Upper lobe of left lung (tissue), 6 donors: ENCODE measurements at regions not wholly inside any gene's neighbourhood (a gene's known extent, or its start where the extent isn't known, plus 50 kb on each side); places are given as distances from the start of the nearest gene placed in this dataset.

Experiments
- ATAC-seq, 2 donors: fragments of 200-7000 bp; cut with Tn5 transposase; one replicate each; pipeline ENCODE4 v1.9.1; 2022; ENCODE audit warnings: mild to moderate bottlenecking in 2 of 2, moderate library complexity in 2 of 2; ENCODE audit not compliant: low FRiP score in 2 of 2
- DNase-seq, 2 donors: peaks; one replicate each; pipeline ENCODE4 v3.0.0-alpha.2; 2019 to 2020
- H3K27ac ChIP-seq, 4 donors: fragments of 200-600 bp; sonication (generic); one replicate each; pipeline ENCODE4 v1.5.1; 2016 to 2019
- H3K27me3 ChIP-seq, 4 donors: fragments of 200-600 bp; sonication (generic); one replicate each; pipeline ENCODE4 v1.5.1; 2017 to 2019
- H3K36me3 ChIP-seq, 4 donors: fragments of 200-600 bp; sonication (generic); one replicate each; pipeline ENCODE4 v1.5.1; 2016 to 2019
- H3K4me1 ChIP-seq, 4 donors: fragments of 200-600 bp; sonication (generic); one replicate each; pipeline ENCODE4 v1.5.1; 2018 to 2019
- H3K4me3 ChIP-seq, 4 donors: fragments of 200-600 bp; sonication (generic); one replicate each; pipeline ENCODE4 v1.5.1; 2017 to 2019; ENCODE audit warnings: mild to moderate bottlenecking in 2 of 4, moderate library complexity in 1 of 4
- H3K9me3 ChIP-seq, 4 donors: fragments of 200-600 bp; sonication (generic); one replicate each; pipeline ENCODE4 v1.5.1; 2018 to 2019
- EP300 ChIP-seq, 4 donors: sonication (generic); formaldehyde crosslinking; IDR thresholded peaks; one replicate each; pipeline ENCODE4 v1.5.1; 2017; ENCODE audit warnings: antibody characterized with exemption in 4 of 4, control low read depth in 2 of 4
- POLR2A ChIP-seq, 4 donors: fragments of 450-650 bp; IDR thresholded peaks; one replicate each; pipeline ENCODE4 v1.5.1; 2016 to 2017; ENCODE audit warnings: antibody characterized with exemption in 4 of 4, mild to moderate bottlenecking in 2 of 4
- POLR2AphosphoS5 ChIP-seq, 2 donors: sonication (generic); formaldehyde crosslinking; IDR thresholded peaks; one replicate each; pipeline ENCODE4 v1.5.1; 2017; ENCODE audit warnings: antibody characterized with exemption in 2 of 2
- WGBS, 2 donors: methylation state at CpG; one replicate each; pipeline ENCODE4 v1.1.5; 2017 to 2018; 5-methylcytosine and 5-hydroxymethylcytosine counted together
- TF ChIP-seq, protein P1 (sequence below), 6 experiments: fragments of 450-650 bp in 4 of 6; fragments of 200-600 bp in 2 of 6; sonication (generic) in 2 of 6; IDR thresholded peaks; one replicate each; pipeline ENCODE4 v1.5.1; 2016 to 2019; ENCODE audit warnings: antibody characterized with exemption in 6 of 6
- donor health status: DM: no; HTN: no; CAD: no; lungs with moderate emphysema.
- donor health status: DM: no; HTN: yes; CAD: no; lungs with severe emphysema.

GRCh38 chr16:51950118-51950780, 596.7 kb downstream of the TOX3 start:
- Histone ChIP-seq H3K27ac (no peak overlapping the region), H3K36me3 (no peaks in the 10 kb centered on the region), H3K27me3 (no peaks in the 10 kb centered on the region), H3K4me1 (no peaks in the 10 kb centered on the region), H3K9me3 (no peaks in the 10 kb centered on the region), H3K4me3 (no peak overlapping the region)
- ATAC-seq (no peak), DNase-seq (no peak)
- TF ChIP-seq, protein P1, sequence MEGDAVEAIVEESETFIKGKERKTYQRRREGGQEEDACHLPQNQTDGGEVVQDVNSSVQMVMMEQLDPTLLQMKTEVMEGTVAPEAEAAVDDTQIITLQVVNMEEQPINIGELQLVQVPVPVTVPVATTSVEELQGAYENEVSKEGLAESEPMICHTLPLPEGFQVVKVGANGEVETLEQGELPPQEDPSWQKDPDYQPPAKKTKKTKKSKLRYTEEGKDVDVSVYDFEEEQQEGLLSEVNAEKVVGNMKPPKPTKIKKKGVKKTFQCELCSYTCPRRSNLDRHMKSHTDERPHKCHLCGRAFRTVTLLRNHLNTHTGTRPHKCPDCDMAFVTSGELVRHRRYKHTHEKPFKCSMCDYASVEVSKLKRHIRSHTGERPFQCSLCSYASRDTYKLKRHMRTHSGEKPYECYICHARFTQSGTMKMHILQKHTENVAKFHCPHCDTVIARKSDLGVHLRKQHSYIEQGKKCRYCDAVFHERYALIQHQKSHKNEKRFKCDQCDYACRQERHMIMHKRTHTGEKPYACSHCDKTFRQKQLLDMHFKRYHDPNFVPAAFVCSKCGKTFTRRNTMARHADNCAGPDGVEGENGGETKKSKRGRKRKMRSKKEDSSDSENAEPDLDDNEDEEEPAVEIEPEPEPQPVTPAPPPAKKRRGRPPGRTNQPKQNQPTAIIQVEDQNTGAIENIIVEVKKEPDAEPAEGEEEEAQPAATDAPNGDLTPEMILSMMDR (IDR thresholded peaks at IDR 0.05) = no peak
- no peak for TF ChIP-seq EP300 (IDR thresholded peaks at IDR 0.05)
- TF ChIP-seq POLR2AphosphoS5 (IDR thresholded peaks at IDR 0.05) = no peak
- no peak for TF ChIP-seq POLR2A (IDR thresholded peaks at IDR 0.05)
- WGBS, 2 donors = 87 to 90% methylated on average over 3 of the region's 3 CpGs

DNA sequence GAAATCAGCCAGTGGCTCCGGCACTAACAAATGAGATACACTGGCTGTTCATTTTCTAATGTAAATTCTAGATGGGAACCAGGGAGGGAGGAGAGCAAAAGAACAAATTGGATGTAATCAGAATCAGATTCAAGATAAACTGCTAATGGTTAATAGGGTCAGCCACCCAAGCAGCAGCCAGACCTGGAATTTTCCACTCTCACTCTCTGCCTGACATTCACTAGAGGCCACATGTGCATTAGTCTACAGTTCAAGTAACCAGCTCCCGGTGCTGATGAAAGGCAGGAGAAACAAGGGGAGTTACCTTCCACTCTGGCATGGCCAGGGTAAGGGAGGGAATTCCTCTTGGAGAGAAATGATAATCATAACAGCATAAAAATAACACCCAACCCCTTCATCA, 597.7 kb downstream of the TOX3 start:
- Histone ChIP-seq H3K9me3 (no peaks in the 10 kb centered on the region), H3K27me3 (no peaks in the 10 kb centered on the region), H3K4me3 (no peak overlapping the region), H3K36me3 (no peaks in the 10 kb centered on the region), H3K27ac (no peak overlapping the region), H3K4me1 (no peaks in the 10 kb centered on the region)
- no peak for TF ChIP-seq POLR2AphosphoS5 (IDR thresholded peaks at IDR 0.05)
- TF ChIP-seq EP300 (IDR thresholded peaks at IDR 0.05) = no peak
- TF ChIP-seq, protein P1 (IDR thresholded peaks at IDR 0.05) = no peak
- DNase-seq (no peak), ATAC-seq (no peak)
- WGBS, 2 donors = 61 to 63% methylated on average over 2 of the region's 2 CpGs

GRCh38 chr16:51941412-51941811, 605.5 kb downstream of the TOX3 start:
- TF ChIP-seq, protein P1 (IDR thresholded peaks at IDR 0.05) = no peak
- ATAC-seq (no peak), DNase-seq (no peak)
- H3K4me1 ChIP-seq = no peaks in the 10 kb centered on the region
- no peaks in the 10 kb centered on the region for H3K27me3 ChIP-seq
- no peak overlapping the region for H3K4me3 ChIP-seq
- H3K9me3 ChIP-seq = no peaks in the 10 kb centered on the region
- H3K36me3 ChIP-seq = no peaks in the 10 kb centered on the region
- H3K27ac ChIP-seq = no peak overlapping the region

DNA sequence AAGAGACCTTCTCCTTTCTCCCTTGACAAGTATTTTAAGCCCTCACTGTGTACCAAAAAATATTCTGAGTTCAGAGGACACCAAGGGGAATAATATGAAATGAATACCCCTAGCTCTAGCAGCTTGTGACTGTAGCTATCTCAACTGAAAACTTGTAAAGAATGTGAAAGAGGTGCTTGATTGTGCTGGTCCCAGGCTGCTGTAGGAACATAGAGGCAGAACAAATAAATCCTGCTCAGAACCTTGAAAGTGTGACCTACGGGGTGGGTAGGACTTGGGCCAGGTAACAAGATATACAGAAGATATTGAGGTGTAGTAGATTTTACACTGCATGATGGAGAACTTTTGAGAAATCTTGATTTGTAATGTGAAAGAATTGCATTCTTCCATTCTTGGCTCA, 606.8 kb downstream of the TOX3 start:
- H3K4me1 ChIP-seq = no peaks in the 10 kb centered on the region
- 57 to 71% methylated on average over 1 of the region's 1 CpG for WGBS, 2 donors
- no peaks in the 10 kb centered on the region for H3K27me3 ChIP-seq
- no peaks in the 10 kb centered on the region for H3K36me3 ChIP-seq
- H3K9me3 ChIP-seq = no peaks in the 10 kb centered on the region
- no peak for ATAC-seq
- H3K27ac ChIP-seq = no peak overlapping the region
- no peak for DNase-seq
- H3K4me3 ChIP-seq = no peak overlapping the region
- TF ChIP-seq POLR2AphosphoS5 (IDR thresholded peaks at IDR 0.05) (no peak), EP300 (IDR thresholded peaks at IDR 0.05) (no peak), POLR2A (IDR thresholded peaks at IDR 0.05) (no peak)
- TF ChIP-seq, protein P1 (IDR thresholded peaks at IDR 0.05) = no peak

GRCh38 chr16:51939378-51939871, 607.5 kb downstream of the TOX3 start:
- WGBS, 2 donors = 52 to 55% methylated on average over 7 of the region's 7 CpGs
- Histone ChIP-seq H3K27me3 (no peaks in the 10 kb centered on the region), H3K4me1 (no peaks in the 10 kb centered on the region), H3K36me3 (no peaks in the 10 kb centered on the region), H3K27ac (no peak overlapping the region), H3K4me3 (no peak overlapping the region), H3K9me3 (no peaks in the 10 kb centered on the region)
- ATAC-seq = no peak
- TF ChIP-seq EP300 (IDR thresholded peaks at IDR 0.05) (no peak), POLR2A (IDR thresholded peaks at IDR 0.05) (no peak), POLR2AphosphoS5 (IDR thresholded peaks at IDR 0.05) (no peak)
- TF ChIP-seq, protein P1 (IDR thresholded peaks at IDR 0.05) = no peak
- DNase-seq = no peak
